Loucy (cell line): ENCODE measurements at regions not wholly inside any gene's neighbourhood (a gene's known extent, or its start where the extent isn't known, plus 50 kb on each side); places are given as distances from the start of the nearest gene placed in this dataset.

Source experiments
- EZH2phosphoT487 ChIP-seq: fragments of 200-600 bp; IDR thresholded peaks from 2 replicates; pipeline ENCODE4 v1.6.1; 2018; ENCODE audit warnings: antibody characterized with exemption, mild to moderate bottlenecking, moderate library complexity, borderline replicate concordance
- TF ChIP-seq, protein P1 (sequence below): fragments of 200-600 bp; sonication (generic); conservative IDR thresholded peaks from 2 replicates; pipeline ENCODE4 v1.5.1; 2014; ENCODE audit warnings: mild to moderate bottlenecking, antibody characterized with exemption, low read length

DNA sequence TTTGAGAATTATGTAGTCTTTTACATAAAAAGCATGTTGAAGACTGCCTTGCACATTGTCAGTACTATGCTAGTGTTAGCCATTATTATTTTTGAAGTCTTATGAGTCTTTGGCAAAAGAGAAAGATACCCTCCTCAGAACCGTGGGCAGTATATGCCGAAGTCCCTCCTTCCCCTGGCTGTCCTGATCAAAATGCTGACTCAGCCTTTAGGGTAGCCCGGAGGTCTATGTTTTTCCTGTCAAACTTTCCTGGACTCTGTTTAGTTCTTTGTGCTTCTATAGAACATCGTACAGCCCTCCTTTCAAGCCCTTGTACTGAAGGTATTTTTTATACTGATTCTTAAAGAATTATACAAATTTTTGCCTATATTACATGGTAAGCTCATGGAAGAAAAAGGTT, 264.7 kb upstream of the ATP5MC3 start:
- TF ChIP-seq, protein P1, sequence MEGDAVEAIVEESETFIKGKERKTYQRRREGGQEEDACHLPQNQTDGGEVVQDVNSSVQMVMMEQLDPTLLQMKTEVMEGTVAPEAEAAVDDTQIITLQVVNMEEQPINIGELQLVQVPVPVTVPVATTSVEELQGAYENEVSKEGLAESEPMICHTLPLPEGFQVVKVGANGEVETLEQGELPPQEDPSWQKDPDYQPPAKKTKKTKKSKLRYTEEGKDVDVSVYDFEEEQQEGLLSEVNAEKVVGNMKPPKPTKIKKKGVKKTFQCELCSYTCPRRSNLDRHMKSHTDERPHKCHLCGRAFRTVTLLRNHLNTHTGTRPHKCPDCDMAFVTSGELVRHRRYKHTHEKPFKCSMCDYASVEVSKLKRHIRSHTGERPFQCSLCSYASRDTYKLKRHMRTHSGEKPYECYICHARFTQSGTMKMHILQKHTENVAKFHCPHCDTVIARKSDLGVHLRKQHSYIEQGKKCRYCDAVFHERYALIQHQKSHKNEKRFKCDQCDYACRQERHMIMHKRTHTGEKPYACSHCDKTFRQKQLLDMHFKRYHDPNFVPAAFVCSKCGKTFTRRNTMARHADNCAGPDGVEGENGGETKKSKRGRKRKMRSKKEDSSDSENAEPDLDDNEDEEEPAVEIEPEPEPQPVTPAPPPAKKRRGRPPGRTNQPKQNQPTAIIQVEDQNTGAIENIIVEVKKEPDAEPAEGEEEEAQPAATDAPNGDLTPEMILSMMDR: no peak
- no peak for TF ChIP-seq EZH2phosphoT487
